Frontal cortex (tissue), 3 donors: ENCODE measurements at regions not wholly inside any gene's neighbourhood (a gene's known extent, or its start where the extent isn't known, plus 50 kb on each side); places are given as distances from the start of the nearest gene placed in this dataset.

Experiments used
- DNase-seq, 2 donors: peaks; one replicate each; pipeline ENCODE4 v3.0.0; 2012; ENCODE audit warnings: low spot score in 2 of 2
- FAIRE-seq: peaks from 2 replicates; lab custom pipeline; 2012; peaks lifted over from hg19 to GRCh38; lab: Jason Lieb, UNC
- donor health status: control.
- donor health status: control.
- donor health status: control.

GRCh38 chr2:204336153-204336744 is 209.0 kb upstream of the PARD3B start:
- FAIRE-seq: no peak
- DNase-seq: no peak

- no peak for DNase-seq
- FAIRE-seq: no peak
Observed at GRCh38 chr2:204337638-204338037, 207.6 kb upstream of the PARD3B start.

GRCh38 chr2:204339212-204339715 is 206.0 kb upstream of the PARD3B start:
- DNase-seq (no peak), FAIRE-seq (no peak)

GRCh38 chr2:204340511-204340910 is 204.8 kb upstream of the PARD3B start:
- DNase-seq: no peak
- FAIRE-seq: no peak

- no peak for DNase-seq
- FAIRE-seq: no peak
Observed at GRCh38 chr2:204341887-204342276, 203.4 kb upstream of the PARD3B start.

GRCh38 chr2:204343685-204344084 is 201.6 kb upstream of the PARD3B start:
- DNase-seq (no peak), FAIRE-seq (no peak)

GRCh38 chr2:204344119-204344518 is 201.2 kb upstream of the PARD3B start:
- DNase-seq (no peak), FAIRE-seq (no peak)

- DNase-seq (no peak), FAIRE-seq (no peak)
Observed at GRCh38 chr2:204346906-204347305, 198.4 kb upstream of the PARD3B start.

GRCh38 chr2:204353823-204354222 is 191.5 kb upstream of the PARD3B start:
- FAIRE-seq (no peak), DNase-seq (no peak)

GRCh38 chr2:204354442-204354856 is 190.8 kb upstream of the PARD3B start:
- FAIRE-seq (no peak), DNase-seq (no peak)

GRCh38 chr2:204355688-204356087 is 189.6 kb upstream of the PARD3B start:
- FAIRE-seq: no peak
- no peak for DNase-seq

GRCh38 chr2:204356151-204356641 is 189.1 kb upstream of the PARD3B start:
- FAIRE-seq: peak; percentile 3
- no peak for DNase-seq

- FAIRE-seq (no peak), DNase-seq (no peak)
Observed at GRCh38 chr2:204357286-204357685, 188.0 kb upstream of the PARD3B start.

GRCh38 chr2:204359076-204359475 is 186.2 kb upstream of the PARD3B start:
- FAIRE-seq: no peak
- DNase-seq: no peak

- FAIRE-seq (no peak), DNase-seq (no peak)
Observed at GRCh38 chr2:204360218-204361007, 184.9 kb upstream of the PARD3B start.

- no peak for DNase-seq
- no peak for FAIRE-seq
Observed at GRCh38 chr2:204361738-204362137, 183.5 kb upstream of the PARD3B start.

GRCh38 chr2:204362581-204362980 is 182.7 kb upstream of the PARD3B start:
- DNase-seq: no peak
- no peak for FAIRE-seq

- DNase-seq (no peak), FAIRE-seq (no peak)
Observed at GRCh38 chr2:204363513-204363912, 181.8 kb upstream of the PARD3B start.

GRCh38 chr2:204364860-204365535 is 180.3 kb upstream of the PARD3B start:
- no peak for DNase-seq
- no peak for FAIRE-seq

GRCh38 chr2:204365811-204366210 is 179.5 kb upstream of the PARD3B start:
- DNase-seq (no peak), FAIRE-seq (no peak)

- FAIRE-seq: no peak
Observed at GRCh38 chr2:204367466-204367865, 177.8 kb upstream of the PARD3B start.

More at GRCh38 chr2:204367466-204367865, 177.8 kb upstream of the PARD3B start:
- no peak for DNase-seq
